HG02981 (cell line): ENCODE measurements at regions not wholly inside any gene's neighbourhood (a gene's known extent, or its start where the extent isn't known, plus 50 kb on each side); places are given as distances from the start of the nearest gene placed in this dataset.

Experiments
- ATAC-seq: cut with Tn5 transposase; IDR thresholded peaks from one replicate; pipeline ENCODE4 v1.9.1; 2021; ENCODE audit warnings: mild to moderate bottlenecking, moderate library complexity; ENCODE audit not compliant: unreplicated experiment

GRCh38 chrX:6793000-6793399 lies 258.1 kb upstream of the VCX3A start:
- no peak for ATAC-seq

- no peak for ATAC-seq
Measured at GRCh38 chrX:6783912-6784311, 249.0 kb upstream of the VCX3A start.

- no peak for ATAC-seq
Measured at GRCh38 chrX:6782831-6783230, 247.9 kb upstream of the VCX3A start.

- no peak for ATAC-seq
Measured at GRCh38 chrX:6778544-6779503, 243.9 kb upstream of the VCX3A start.

GRCh38 chrX:6777238-6778002 lies 242.5 kb upstream of the VCX3A start:
- peak; percentile 67 for ATAC-seq

GRCh38 chrX:6770936-6771335 lies 236.0 kb upstream of the VCX3A start:
- no peak for ATAC-seq

GRCh38 chrX:6768881-6769280 lies 234.0 kb upstream of the VCX3A start:
- ATAC-seq = no peak

- ATAC-seq = no peak
Measured at GRCh38 chrX:6761251-6761650, 226.3 kb upstream of the VCX3A start.

- ATAC-seq = no peak
Measured at GRCh38 chrX:6759655-6760375, 224.9 kb upstream of the VCX3A start.

- no peak for ATAC-seq
Measured at GRCh38 chrX:6758234-6758633, 223.3 kb upstream of the VCX3A start.

- ATAC-seq = no peak
Measured at GRCh38 chrX:6757631-6758030, 222.7 kb upstream of the VCX3A start.

GRCh38 chrX:6748595-6748994 lies 213.7 kb upstream of the VCX3A start:
- ATAC-seq = no peak

- peak; percentile 97 for ATAC-seq
Measured at GRCh38 chrX:6738518-6739470, 203.9 kb upstream of the VCX3A start.

- no peak for ATAC-seq
Measured at GRCh38 chrX:6734844-6735634, 200.1 kb upstream of the VCX3A start.

- ATAC-seq = no peak
Measured at GRCh38 chrX:6732101-6732500, 197.2 kb upstream of the VCX3A start.

GRCh38 chrX:6729626-6730025 lies 194.7 kb upstream of the VCX3A start:
- no peak for ATAC-seq

GRCh38 chrX:6718766-6719165 lies 183.8 kb upstream of the VCX3A start:
- no peak for ATAC-seq

GRCh38 chrX:6708676-6709380 lies 173.9 kb upstream of the VCX3A start:
- no peak for ATAC-seq

GRCh38 chrX:6708041-6708440 lies 173.1 kb upstream of the VCX3A start:
- no peak for ATAC-seq
